Activated CD4-positive, CD25-positive, alpha-beta regulatory T cell treated with anti-CD3 and anti-CD28 coated beads, Interleukin-2, amount 50 U/mL, for 24 hours (primary cell): ENCODE measurements at regions not wholly inside any gene's neighbourhood (a gene's known extent, or its start where the extent isn't known, plus 50 kb on each side); places are given as distances from the start of the nearest gene placed in this dataset.
A peak's percentile ranks its signal among the peaks of the same experiment; 100 is the strongest.

ENCODE experiments used
- ATAC-seq, 2 donors: fragments of 150-1000 bp; cut with Tn5 transposase; one replicate each; pipeline ENCODE4 v1.10.0; 2021; ENCODE audit warnings: mild to moderate bottlenecking in 1 of 2, moderate library complexity in 1 of 2

DNA sequence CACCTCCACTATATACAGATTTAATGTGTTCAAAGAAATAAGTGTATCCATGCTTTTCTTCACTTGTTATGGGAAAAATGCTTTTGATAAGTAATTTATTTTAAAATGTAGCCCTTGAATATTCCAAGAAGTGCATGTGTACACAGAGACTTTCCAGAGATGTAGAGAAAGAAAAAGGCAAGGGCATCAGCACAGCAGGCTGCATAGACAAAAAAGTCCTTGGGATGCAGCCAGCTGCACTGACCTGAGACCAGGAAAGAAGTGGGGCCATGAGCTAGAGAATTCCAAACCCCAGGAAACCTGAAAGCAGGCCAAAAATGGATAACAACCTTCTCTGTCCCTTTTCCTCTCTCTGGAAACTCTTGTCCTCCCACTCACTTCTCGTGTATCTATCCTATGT lies 51.6 kb upstream of the PRDM8 start:
- ATAC-seq, result no peak

DNA sequence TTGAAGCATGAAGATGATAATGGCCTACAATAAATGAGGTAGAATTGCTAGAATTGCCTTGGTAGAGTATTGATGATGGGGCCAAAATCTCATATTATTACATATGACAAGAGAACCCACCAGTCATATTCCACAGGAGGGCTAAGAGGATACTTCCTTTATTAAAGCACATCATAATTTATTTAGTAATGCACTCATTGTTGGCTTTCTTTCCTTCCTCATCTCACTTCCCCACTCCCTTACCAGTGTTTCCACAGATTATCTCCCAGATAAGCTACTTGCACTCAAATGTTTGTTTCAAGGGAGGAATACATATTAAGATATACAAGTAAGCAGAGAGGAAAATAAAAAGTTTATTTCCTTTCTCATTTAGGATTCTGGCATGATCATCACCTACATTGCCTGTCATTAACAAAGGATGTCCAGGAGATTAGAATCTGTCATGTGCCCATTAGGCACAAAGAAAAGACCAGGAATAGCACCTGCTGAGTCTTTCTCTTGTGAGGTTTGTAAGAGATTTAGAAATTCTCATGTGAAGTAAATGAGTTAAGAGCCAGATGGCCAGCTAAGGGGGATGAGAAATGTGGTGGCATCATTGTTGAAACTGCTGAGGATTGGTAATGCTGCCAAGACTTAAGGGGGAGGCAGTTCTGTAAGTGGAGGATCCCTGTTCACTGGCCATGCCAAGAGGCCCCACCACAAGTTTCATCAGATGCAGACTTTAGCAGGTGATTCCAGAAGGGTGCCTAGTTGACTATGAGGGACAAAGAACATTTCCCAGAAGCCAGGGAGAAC lies 52.4 kb upstream of the PRDM8 start:
- no peak for ATAC-seq

DNA sequence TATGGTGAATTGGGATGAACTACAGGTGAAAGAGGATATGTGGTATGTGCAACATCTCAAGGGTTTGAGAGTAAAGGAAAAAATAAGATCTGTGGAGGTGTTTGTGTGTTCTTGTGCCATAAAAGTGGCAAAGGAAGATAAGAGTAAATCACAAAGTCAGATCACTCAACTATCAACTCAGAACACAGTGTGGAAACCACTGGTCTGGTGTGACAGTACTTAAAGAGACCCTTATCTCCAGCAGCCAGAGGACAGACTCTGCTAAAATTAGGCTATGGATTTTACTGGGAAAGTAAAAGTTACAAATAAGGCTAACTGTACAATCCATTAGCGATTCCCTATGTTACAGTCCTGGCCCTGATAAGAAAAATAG lies 54.0 kb upstream of the PRDM8 start:
- ATAC-seq, result no peak

DNA sequence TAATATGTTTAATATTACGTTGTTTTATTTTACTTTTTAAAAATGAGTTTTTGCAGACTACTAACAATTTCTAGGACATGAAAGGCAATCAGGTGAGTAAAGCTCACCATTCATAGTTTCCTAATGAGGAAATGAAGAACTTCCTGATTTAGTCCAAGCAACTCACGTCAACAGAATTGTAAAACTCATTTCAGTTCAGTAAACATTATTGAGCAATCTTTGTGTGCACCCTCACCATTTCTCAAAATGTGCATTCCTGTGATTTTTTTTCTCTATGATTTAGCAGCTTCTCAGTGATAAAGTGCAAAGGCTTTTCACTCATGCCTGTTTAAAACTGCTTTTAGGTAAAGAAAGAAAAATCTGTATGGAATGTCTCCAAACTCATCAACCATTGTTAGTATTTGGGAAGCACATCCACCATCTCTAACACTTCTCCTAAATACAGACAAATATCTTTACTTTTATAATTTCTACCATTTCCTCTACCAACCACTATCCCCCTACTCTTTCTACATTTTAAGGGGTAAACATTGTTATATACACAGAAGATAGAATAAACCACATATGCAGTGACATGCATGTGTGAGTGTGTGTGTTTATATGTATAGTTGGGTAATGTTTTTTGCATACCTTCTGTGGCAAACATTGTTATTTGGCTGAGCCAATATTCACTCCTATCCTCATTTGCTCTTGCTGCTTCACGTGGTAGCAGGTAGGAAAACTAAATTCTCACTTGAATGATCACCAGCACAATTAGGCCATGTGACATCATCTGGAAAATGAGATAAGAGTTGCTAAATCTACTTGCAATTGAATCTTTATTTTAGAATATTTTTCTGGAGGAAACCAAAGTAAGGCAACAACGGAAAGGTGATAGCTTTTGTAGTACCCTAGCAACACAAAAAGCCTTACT lies 54.7 kb upstream of the PRDM8 start:
- no peak for ATAC-seq

DNA sequence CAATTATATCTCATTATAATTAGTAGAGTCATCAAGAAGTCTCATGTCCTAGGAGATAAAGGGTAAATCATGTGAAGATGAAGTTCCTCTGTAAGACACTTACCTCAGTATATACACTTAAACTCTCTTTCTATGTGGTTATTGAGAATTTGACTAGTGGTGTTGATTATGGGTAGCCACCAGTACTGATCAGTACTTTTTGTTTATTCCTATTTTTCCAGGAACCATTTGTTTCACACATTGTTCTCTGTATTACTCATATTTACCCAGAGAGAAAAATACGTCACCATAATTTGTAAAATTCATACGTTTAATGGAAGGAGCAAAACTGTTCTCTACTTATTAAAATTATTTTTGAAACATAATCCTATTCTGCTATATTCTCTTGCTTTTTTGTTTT lies 55.8 kb upstream of the PRDM8 start:
- ATAC-seq, result peak; percentile 34 to 41

DNA sequence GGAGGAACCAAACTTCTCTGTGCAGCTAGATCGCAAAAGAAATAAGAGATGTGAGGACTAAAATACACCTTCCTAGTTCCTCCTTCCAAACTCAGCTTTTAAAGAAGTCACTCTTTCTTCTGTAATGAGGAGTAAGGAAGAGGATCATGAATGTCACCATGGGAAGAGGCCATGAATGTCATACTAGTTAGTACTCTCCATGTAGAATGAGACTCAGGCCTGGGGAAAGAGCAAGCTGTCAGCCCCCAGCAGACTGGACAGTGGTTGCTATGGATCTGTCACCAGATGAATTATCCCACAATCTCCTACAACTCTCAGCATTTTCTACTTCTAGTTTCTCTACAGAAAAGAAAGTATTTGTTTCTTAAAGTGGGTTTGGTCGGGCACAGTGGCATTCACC lies 57.1 kb upstream of the PRDM8 start:
- no peak for ATAC-seq

DNA sequence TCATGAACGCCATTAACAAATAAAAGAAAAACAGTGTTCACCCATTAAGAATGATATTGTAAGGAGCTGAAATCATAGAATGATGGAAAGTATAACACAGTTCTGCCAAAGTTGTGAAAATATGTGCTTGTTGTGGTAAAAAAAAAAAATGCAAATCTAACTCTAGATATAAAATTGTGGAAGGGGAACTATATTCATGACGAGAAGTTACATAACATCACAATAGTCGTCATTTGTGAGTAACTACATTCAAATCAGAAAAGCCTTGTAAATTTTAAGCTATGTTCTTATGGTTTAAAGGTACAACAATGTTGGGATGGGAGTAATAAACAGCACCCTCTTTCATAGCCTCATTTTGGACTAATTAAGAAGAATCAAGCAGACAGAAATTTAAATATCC lies 57.6 kb upstream of the PRDM8 start:
- no peak for ATAC-seq

DNA sequence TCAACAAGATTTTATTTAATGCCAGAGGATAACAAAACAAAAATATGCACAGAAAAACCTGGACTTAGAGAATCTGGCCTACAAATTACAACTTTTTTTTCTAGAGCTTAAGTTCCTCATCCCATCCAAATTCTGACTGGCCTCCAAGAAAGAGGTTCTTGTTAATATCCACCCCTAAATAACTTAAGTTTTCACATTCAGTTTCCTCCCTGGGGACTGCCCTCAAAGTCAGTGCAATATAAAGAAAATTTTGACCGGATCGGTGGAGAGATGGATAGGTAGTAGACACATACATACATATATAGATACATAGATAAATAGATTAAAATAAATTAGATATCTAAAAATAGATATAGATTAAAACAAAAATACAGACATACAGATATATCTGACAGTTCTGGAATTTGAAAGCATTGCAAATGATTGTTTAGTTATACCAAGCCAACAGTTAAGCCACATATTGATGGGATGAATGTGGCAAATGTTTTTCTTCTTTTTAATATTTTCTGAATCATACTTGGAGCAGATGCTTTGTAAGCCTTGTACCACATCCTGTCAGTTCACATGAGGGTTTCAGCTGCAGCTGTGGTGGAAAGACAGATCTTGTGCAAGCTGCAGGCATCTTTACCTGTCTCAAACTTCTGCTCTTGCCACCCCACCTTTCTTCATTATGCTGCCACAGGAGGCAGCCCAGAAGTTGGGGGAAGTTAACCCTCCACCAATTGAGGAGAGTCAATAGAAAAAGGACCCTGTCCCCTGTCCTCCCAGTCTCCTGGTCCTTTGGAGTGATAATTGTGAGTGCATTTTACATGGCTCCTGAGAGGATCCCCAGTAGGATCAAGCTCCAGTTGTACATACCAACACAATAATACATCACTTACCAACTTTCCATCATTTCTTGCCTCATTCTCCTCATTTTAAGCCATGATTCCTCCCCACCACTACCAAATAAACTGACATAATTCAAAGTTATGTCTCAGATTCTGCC lies 58.5 kb upstream of the PRDM8 start:
- ATAC-seq, result peak; percentile 87 to 94

DNA sequence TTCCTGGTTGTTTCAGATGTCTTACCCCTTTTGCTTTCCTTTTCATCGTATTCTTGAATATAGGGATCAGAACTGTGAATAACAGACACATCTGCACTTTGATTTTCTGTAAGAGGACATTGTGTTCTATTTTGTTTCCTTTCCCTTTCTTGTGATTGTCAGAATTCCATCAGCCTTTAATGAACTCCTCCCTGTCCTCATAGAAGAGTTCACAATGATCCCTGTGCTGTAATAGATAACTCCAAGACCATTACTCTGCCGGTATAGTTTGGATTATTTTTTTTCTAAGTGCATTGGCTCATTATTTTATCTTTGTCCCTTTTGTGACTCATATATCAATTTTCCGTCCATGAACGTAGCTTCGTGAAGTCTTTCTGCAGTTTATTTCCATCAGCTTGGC lies 59.7 kb upstream of the PRDM8 start:
- no peak for ATAC-seq

DNA sequence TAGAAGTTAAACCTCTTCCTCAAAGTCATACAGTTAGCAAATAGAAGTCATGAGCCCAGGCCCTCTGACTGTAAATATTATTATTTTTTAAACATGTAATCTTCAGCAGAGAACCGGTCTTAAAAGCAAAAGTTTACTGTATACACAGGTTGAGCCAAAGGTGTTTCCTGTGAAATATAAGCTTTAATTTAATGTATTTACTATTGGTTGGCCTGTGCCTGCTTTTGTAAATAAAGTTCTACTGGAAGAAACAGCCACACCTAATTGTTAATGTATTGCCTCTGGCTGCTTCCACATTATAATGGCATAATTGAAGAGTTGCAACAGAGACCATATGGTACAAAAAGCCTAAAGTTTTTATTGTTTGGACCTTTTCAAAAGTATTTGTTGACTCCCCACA lies 61.0 kb upstream of the PRDM8 start:
- no peak for ATAC-seq

DNA sequence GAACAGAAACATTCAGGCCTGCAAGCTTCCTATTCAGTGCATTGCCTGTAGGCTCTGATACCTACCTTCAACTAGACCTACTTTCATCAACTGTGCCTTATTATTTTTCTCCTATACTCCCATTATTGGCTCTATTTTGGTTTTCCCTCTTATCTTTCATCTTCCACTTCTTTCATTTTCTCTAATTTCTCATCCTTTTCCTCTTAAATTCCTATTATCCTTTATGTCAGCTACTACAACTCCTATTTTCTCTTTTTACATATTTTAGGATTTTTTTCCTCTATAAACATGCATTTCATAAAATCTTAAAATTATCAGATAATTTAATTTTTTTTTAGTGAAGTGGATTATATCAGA lies 61.6 kb upstream of the PRDM8 start:
- ATAC-seq, result no peak

DNA sequence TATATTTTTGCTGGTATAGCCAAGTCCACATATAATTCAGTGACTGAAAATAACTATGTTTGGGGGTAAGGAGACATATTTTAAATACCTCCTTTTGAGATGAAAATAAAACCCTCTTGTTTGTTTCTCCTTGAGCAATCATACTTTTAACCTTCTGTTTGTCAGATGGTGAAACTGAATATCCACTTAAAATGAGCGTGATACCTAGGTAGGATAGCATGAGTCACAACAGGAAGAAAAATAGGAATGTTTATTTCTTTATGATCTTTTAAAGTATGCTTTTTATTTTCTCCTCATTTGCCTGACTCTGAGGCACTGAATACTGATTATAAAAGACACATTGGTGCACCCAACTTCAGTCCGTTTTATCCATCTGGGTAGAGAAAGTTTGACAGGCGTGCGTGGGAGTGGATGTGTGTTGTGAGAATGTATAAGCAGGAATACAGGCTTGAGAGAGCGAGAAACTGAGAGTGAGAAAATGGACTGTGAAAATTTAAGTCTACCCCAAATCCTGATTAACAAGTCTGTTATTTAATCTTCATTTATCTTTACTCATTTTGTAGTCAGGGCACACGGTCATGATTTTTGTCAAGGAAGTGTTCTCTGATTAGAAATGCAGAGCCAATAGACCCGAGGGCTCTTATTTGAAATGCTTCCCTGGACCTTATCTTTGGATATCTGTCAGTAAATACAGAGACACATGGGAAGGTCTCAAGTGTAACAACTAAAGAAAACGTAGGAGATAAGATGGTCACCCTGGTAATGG lies 62.1 kb upstream of the ANTXR2 start:
- ATAC-seq, result no peak

DNA sequence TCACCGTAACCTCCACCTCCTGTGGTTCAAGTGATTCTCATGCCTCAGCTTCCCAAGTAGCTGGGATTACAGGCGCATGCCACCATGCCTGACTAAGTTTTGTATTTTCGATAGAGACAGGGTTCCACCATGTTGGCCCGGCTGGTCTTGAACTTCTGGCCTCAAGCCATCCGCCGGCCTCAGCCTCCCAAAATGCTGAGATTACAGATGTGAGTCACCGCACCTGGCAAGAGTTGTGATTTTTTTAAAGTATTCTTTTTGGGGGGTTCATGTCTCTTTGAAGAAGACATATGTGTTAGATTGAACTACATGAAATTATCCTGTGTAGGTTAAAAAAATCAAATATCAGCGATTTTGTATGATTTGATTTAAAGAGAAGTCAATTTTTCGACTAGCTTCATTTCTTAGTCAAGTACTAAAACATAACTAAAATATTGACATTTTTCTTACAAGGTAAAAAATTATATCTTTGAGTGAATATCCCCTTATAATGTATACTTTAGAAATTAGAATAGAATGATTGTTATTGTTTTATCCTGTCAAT lies 60.3 kb upstream of the ANTXR2 start:
- no peak for ATAC-seq

DNA sequence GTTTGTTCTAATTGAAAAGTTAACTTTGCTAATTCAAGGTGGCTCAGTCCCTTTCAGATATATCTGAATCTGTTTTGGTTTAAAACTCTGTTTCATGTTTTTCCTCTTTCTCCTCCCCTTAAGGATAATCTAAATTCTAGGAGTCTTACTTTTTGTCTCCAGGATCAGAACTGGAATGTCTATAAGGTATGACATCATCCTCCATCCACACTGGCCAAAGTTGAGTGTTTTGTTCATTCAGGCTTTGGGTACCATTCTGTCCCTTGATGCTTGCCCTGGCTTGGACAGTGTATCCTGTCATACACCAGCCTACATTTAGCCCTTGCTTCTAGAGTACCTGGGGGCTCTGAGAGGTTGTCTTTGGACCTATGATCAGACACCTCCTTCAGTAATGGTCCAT lies 56.8 kb upstream of the ANTXR2 start:
- no peak for ATAC-seq

DNA sequence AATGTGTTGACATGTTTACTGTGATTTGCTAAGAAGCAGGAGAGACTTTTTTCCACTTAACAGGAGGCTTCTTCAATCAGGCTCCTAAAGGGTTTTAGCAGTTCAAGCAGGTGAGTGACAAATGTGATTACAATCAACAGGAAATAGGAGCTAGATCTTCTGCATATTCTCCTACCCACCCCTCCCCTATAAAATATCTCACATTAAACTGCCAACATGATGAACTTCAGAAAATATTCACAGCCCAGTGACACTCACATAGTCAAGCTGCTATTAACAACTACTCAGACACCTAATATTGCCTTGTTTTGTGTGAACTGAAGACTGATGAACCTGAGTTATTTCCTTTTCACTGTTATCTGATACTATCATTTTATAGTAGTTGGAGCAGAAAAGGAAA lies 55.9 kb upstream of the ANTXR2 start:
- no peak for ATAC-seq

DNA sequence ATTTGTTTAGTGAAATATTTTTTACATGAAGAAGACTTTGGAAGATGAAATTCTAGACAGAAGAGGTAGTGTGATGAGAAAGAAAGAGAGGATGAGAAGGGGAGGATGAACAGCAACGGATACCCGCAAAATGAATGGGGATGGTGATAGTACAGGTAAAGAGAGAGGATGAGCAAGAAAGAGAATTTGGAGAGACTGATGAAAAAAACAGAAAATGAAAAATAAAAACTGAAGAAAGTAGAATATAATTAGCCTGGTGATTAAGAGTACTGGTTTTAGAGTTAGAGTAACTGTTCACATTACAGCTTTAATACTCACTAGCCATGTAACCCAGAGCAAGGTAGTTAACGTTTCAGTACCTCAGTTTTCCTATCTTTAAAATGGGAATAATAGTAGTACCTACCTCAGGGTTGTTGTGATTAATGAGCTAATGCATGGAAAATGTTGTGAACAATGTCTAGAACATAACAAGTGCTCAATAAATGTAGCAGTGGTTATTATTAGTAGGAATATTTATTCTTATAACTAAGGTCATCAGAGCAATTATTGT lies 54.9 kb upstream of the ANTXR2 start:
- no peak for ATAC-seq

DNA sequence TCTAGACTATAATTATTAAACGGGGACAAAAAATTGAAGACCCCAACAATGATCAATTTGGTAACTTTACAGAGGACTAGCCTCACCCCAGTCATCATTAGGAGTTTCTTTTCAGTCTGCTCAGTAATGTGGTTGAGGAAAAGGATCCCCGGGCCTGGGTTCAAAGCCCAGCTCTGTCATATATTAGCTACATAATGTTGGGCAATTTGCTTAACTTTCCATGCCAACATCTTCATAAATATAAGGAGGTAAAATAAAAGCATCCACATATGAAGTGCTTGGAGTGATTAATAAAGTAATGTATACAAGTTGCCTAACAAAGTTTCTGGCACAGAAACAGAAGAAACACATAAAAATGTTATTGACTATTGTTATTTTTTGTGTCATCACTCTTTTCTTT lies 53.4 kb upstream of the ANTXR2 start:
- no peak for ATAC-seq

DNA sequence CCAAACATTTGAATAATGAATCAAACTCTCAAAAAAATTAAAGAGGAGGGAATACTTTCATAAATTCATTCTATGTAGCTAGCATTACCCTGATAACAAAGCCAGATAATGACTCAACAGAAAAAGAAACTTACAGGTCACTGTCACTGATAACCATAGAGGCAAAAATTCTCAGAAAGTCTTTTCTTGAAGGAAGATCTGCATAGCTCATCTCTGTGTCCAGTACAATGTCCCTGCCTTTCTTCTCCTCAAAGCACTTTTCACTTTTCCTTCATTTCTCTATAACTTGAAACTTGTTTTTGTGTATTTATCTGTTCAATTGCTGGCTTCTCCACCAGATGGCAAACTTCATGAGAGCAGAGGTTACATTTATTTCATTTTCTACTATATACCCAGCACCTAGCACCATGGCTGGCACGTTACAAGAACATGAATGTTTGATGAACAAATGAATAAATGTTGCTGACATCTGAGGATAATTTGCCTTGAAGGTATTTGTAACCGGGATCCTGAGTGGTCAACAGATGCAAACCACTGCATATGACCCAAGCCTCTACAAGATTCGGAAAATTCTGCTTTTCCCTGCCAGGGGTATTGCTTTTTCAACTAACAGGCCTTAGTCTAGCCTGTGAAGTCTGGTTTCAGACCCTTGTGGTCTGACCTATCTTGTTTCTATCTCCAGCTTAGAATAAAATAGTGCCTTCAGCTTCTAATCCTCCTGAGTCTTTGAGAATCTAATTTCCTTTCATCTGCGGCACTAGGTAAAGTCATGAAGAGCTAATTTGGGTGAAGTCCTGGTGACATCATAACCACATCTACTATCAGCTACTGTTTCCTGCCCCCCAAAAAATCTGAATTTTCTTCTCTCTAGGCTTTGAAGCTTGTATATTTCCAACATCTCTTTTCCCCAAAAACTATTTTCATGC lies 52.5 kb upstream of the ANTXR2 start:
- ATAC-seq, result peak; percentile 74 to 77

DNA sequence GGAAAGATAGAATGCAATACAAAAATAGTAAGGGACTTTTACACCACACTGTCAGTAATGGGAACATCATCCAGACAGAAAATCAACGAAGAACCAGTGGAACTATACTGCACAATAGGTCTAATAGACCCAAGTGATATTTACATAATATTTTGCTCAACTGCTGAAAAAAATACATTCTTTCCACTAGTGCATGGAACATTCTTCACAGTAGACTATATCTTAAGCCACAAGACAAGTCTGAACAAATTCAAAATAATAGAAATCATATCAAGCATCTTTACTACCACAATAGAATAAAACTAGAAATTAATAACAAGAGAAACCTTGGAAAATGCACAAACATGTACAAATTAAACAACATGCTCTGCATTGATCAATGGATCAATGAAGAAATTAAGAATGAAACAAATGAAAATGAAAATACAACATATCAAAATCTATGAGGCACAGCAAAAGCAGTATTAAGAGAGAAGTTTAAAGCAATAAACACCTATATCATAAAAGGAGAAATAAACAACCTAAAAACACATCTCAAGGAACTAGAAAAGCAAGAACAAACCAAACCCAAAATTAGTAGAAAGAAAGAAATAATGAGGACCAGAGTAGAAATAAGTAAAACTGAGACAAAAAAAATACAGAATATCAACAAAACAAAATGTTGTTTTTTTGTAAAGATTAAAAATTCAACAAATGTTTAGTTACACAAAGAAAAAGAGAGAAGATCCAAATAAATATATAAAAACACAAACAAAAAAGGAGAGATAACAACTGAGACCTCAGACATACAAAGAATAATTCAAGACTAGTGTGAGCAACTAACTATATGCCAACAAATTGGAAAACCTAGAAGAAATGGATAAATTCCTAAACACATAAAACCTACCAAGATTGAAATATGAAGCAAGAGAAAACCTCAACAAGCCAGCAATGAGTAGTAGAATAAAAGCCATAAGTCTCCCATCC lies 51.5 kb upstream of the ANTXR2 start:
- ATAC-seq, result no peak
